GM12864 (cell line): ENCODE measurements at regions not wholly inside any gene's neighbourhood (a gene's known extent, or its start where the extent isn't known, plus 50 kb on each side); places are given as distances from the start of the nearest gene placed in this dataset.

Experiments
- DNase-seq: peaks from one replicate; pipeline ENCODE4 v3.0.0-alpha.2; 2011; ENCODE audit warnings: low read depth
- H3K4me3 ChIP-seq: 2 replicates; pipeline ENCODE4 v1.5.1; 2011; ENCODE audit warnings: mild to moderate bottlenecking, low read depth, low read length, control low read depth
- CTCF ChIP-seq: IDR thresholded peaks from 2 replicates; pipeline ENCODE4 v1.5.1; 2011; ENCODE audit warnings: low read depth, mild to moderate bottlenecking, moderate library complexity, low read length, control low read depth, inconsistent platforms; ENCODE audit errors: missing control alignments

- no peak for DNase-seq
- no peak overlapping the region for H3K4me3 ChIP-seq
- no peak for TF ChIP-seq CTCF
Measured at GRCh38 chr12:46884362-46884761, 58.6 kb upstream of the SLC38A4 start.

DNA sequence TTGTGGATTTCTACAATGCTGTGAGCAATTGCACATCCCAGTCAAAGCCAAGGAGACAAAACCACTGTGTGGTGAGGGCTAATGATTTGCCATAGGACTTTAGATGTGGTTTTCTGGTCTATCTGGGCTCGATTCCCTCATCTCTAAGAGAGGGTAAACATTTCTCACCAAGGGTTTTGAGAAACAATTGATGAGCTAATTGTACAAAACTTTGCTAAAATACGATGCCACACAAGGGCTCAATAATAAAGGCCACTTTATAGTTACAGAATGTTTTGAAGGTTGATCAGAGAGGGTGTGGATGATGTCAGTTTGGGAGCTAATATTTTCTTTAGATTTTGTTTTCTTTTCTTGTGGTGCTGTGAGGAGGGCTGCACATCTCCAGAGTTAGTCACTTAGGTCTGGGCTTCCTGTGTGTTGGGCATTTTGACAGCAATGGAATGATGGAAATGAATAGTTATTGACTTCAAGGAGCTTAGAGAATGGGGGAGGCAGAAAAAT is 60.8 kb upstream of the SLC38A4 start:
- no peak for DNase-seq
- no peak overlapping the region for H3K4me3 ChIP-seq
- TF ChIP-seq CTCF, result no peak

DNA sequence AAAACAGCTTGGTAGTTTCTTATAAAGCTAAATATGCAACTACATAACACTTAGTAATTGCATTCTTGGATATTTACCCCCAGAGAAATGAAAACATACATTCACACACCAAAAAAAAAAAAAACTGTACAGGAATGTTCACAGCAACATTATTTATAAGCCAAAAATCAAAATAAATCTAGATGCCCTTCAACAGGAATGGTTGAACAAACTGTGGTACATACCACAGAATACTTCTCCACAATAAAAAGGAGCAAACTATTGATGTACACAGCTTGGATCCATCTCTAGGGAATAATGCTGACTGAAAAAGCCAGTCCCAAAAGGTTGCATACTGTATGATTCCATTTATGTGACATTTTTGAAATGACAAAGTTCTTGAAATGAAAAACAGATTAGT is 62.1 kb upstream of the SLC38A4 start:
- no peak for TF ChIP-seq CTCF
- no peak for DNase-seq
- H3K4me3 ChIP-seq, result no peak overlapping the region

- DNase-seq, result no peak
- TF ChIP-seq CTCF, result no peak
- H3K4me3 ChIP-seq, result no peak overlapping the region
Measured at GRCh38 chr12:46888568-46888967, 62.8 kb upstream of the SLC38A4 start.

- no peak for TF ChIP-seq CTCF
- DNase-seq, result no peak
- no peak overlapping the region for H3K4me3 ChIP-seq
Measured at GRCh38 chr12:46891306-46891705, 65.5 kb upstream of the SLC38A4 start.

GRCh38 chr12:46892034-46892705 is 66.4 kb upstream of the SLC38A4 start:
- no peak overlapping the region for H3K4me3 ChIP-seq
- DNase-seq, result no peak
- no peak for TF ChIP-seq CTCF

DNA sequence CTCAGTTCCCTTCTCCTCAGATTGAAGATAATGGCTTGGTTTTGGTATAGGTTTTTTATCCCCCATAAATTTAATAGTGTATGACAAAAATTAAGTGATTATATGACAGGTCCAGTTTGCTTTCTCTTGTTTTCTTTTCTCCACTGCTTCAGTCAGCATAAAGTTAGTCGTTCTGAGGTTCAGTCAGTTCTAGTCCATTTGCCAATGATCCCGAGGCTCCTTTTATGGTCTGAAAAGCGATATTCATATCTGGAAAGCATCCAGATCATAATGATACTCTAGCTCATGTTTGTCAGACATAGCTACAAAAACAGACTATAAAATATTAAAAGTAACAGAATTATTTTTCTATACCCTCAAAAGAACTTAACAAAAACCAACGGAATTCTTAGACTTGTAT is 67.1 kb upstream of the SLC38A4 start:
- DNase-seq, result no peak

More for the DNA sequence above, 67.1 kb upstream of the SLC38A4 start:
- H3K4me3 ChIP-seq, result no peak overlapping the region
- no peak for TF ChIP-seq CTCF
